ENCODE measurements at regions not wholly inside any gene's neighbourhood (a gene's known extent, or its start where the extent isn't known, plus 50 kb on each side); places are given as distances from the start of the nearest gene placed in this dataset.
"Not testable (repeated sequence)": the region's sequence is repeated elsewhere in the genome, so short reads cannot be mapped to it uniquely, and the experiment has no call there.

GRCh38 chr3:165624761-165625160 lies 212.5 kb downstream of the BCHE start:
- no peak for DNase-seq

DNA sequence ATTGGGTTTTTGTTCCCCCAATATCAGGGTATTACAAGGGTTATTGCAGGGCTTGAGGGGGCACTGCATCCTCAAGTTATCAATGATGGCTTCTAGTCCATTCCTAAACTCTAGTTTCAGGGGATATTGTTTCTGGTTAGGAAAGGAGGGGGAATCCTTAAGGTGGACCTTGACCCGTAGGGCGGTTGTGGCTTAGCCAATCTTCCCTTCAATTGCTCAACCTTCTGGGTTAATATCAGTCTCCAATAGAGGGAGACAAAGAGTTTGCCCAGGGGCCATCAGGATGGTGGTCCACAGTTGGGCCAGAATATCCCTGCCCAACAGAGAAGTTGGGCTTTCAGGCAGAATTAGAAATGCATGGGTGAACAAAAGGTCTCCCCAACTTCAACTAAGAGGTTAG lies 214.9 kb downstream of the BCHE start:
- DNase-seq = no peak

- DNase-seq = no peak
Observed at GRCh38 chr3:165619069-165619468, 218.2 kb downstream of the BCHE start.

DNA sequence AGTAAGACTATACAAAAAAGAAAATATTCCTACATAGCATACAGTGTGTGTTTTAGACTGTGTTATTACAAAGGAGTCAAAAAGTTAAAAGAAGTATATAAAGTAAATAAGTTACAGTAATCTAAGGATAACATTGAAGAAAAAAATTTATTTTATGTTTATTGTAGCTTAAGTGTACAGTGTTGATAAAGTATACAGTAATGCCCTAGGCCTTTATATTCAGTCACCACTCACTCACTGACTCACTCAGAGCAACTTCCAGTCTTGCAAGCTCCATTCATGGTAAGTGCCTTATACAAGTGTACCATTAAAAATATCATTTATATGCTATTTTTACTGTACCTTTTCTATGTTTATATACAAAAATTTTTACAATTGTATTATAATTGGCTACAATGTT lies 220.1 kb downstream of the BCHE start:
- no peak for DNase-seq

- no peak for DNase-seq
Observed at GRCh38 chr3:165614337-165614736, 222.9 kb downstream of the BCHE start.

GRCh38 chr3:165613014-165613413 lies 224.2 kb downstream of the BCHE start:
- DNase-seq = no peak

DNA sequence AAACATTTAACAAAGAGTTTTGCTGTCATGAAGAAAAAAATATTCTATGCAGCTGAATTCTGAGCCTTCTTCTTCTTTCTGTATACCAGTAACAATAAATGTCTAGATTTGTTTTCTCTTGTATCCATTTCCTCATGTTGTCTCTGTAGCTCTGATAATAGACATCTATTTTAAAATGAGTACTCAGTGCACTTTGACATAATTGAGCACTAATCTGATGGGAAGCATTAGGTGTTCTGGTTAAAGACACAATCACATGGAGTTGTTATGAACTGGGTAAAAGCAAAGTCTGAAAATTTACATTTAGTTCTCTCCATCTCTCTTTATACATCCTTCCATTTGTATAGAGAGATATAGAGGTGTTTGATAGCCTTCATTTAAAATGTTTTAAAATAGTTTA lies 230.0 kb downstream of the BCHE start:
- no peak for DNase-seq

- DNase-seq = no peak
Observed at GRCh38 chr3:165603196-165603595, 234.0 kb downstream of the BCHE start.

DNA sequence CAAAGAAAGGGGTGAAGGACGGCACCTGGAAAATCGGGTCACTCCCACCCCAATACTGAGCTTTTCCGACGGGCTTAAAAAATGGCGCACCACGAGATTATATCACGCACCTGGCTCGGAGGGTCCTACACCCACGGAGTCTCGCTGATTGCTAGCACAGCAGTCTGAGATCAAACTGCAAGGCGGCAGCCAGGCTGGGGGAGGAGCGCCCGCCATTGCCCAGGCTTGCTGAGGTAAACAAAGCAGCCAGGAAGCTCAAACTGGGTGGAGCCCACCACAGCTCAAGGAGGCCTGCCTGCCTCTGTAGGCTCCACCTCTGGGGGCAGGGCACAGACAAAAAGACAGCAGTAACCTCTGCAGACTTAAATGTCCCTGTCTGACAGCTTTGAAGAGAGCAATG lies 264.7 kb downstream of the BCHE start:
- DNase-seq = not testable (repeated sequence)

- no peak for DNase-seq
Observed at GRCh38 chr3:165568907-165569462, 268.2 kb downstream of the BCHE start.

- no peak for DNase-seq
Observed at GRCh38 chr3:165555785-165556184, 281.4 kb downstream of the BCHE start.

DNA sequence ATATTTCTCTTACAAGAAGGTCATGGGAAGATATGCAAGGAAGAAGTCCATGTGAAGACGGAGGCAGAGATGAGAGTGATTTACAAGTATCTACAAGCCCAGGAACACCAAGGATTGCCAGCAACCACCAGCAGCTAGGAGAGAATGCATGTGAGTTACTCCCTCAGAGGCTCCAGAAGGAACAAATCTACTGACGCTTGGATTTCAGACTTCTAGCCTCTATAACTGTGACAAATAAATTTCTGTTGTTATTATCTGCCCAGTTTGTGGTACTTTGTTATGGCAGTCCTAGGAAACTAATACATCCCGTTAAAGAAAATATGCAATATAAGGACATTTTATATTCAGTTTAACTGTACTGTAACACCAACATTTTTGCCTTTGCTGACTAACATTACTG lies 283.9 kb downstream of the BCHE start:
- DNase-seq = no peak

DNA sequence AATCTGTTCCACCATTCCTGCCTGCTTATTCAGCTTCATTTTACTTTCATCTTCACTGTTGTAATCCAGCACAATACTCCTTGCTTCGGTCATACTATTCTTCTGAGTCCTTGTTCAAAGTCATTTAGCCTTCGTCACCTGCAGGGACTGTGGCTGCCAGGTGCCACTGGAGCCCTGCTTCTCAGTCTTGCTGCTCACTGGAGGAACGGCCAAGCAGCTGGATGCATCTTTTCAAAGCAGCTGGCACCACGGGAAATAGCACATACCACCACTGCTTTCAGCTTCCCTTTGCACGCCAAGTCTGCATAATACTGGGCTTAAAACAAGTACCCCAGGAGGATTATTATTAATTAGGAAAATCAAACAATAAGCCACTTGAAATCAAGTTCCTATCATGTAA lies 287.6 kb downstream of the BCHE start:
- DNase-seq = peak; percentile 3

DNA sequence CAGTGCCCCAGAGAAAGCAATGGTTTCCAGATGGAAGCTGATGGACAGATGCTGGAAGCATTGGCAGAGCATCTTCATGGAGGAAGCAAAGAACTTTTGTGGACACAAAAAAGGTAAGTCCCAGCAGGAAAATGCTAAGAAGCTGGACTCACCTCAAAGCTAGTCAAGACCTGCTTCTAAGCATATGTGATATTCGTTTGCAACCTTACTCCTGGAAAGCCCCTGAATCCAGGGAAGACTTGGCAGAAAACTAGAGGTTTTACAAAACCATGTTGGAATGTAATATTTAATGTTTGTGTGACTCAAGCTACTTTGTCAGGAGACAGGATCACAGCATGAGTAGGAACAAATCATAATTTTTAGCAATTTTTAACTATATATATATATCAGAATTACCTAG lies 288.2 kb downstream of the BCHE start:
- DNase-seq = no peak

DNA sequence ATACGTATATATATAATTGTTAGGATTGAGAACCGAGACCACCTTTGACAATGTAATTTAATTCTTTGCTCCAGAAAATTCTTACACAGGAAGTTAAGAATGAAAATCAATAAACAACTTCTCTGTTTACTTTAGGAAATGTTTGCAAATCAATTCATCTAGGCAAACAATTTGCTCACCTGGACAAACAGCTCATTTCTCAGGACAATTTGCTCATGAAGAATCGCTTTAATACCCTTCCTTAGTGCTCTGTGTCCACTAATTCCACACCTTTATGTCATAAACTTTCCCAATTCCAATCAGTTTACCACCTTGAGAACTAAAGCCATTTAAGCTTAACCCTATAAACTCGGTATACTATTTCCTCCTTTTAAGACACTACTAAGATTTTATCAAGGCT lies 292.2 kb downstream of the BCHE start:
- DNase-seq = no peak

DNA sequence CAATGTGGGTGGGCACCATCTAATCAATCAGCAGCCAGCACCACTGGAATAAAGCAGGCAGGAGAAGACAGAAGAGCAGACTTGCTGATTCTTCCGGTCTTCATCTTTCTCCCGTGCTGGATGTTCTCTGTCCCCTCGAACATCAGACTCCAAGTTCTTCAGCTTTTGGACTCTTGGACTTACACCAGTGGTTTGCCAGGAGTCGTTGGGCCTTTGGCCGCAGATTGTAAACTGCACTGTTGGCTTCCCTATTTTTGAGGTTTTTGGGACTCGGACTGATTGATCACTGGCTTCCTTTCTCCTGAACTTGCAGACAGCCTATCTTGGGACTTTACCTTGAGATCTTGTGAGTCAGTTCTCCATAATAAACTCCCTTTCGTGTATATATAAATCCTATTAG lies 292.8 kb downstream of the BCHE start:
- DNase-seq = no peak

DNA sequence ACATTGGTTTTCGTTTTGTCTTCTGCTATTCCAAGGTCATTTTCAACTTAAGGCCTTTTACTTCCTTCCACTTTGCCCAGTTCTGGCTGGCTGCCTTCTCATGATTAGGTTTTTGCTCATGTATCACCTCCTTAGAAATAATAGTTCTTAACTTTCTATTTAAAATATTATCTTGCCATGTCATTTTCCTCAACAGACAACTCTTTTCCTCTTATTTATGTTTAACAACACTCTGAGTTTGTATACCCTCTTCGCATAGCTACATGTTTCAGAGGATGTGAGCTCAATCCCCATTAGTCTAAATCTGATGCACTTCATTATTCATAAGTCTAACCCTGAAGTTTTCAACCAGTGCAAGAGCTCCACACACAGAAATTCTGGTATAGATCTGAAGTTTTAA lies 299.1 kb downstream of the BCHE start:
- no peak for DNase-seq

- DNase-seq = no peak
Observed at GRCh38 chr3:165532851-165533250, 304.4 kb downstream of the BCHE start.

DNA sequence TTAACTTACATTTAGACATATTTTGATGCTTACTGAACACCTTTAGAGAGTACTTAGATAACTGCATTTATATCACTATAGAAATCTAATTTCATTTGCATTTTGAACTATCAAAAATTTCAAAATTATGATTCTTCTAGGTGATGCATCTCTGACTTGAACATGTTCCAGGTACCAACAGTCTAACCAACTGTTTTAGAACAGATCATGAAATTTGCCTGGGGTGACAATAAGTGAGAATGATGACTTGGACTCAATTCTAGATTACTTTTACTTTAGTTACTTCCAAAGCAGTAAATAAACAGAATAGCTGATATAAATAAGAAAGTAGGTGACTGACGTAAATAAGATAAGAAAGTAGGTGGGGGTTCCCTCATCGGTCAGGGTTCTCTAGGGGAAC lies 307.8 kb downstream of the BCHE start:
- no peak for DNase-seq

DNA sequence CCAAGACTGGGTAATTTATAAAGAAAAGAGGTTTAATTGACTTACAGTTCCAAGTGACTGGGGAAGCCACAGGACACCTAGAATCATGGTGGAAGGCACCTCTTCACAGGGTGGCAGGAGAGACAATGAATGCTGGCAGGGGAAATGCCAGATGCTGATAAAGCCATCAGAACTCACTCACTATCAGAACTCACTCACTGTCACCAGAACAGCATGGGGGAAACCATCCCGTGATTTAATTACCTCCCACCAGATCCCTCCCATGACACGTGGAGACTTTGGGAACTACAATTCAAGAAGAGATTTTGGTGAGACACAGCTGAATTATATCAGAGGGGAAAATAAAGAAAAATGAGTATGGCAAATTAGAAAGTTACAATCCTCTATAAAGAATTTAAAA lies 310.9 kb downstream of the BCHE start:
- no peak for DNase-seq

GRCh38 chr3:165523801-165524200 lies 313.4 kb downstream of the BCHE start:
- DNase-seq = no peak

DNA sequence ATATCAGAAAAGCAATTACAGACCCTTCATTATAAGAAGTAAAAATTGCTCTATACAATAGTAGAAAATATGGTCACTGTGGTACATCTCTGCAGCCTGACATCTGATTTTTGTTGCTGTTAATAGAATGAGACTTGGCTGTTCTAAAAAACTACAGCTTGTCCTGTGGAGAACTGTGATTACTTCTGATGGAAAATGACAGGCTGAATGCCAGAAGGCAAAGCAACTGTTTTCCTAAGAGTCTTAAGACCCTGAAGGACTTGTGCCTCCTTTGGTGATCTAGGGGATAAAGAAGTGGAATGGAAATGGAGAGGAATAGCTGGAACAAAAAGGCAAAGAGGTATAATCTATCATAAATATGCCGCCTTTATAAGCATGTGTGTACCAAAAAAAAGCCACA lies 314.8 kb downstream of the BCHE start:
- DNase-seq = no peak

- no peak for DNase-seq
Observed at GRCh38 chr3:165521131-165521871, 315.9 kb downstream of the BCHE start.

DNA sequence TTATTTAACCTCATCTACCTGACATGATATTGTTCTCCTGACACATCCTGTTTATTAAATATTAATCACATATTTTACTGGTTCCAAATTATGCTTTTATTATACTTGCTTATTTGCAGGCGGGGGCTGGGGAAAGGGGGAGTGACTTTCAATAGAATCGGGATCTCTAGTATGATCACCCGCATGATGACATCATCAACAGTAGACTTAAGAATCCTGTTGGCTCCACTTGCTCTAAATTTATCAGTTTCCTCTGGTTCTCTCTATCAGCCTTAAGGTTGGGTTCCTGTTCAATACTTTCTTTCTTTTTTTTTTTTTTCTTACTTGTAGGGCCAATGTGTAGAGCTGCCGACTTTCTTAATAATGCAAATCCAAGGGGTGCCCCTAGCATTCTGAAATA lies 317.5 kb downstream of the BCHE start:
- DNase-seq = no peak

GRCh38 chr3:165518346-165518745 lies 318.9 kb downstream of the BCHE start:
- no peak for DNase-seq

Data from hindlimb muscle (tissue), 1 donor.